GM11168 (cell line): ENCODE measurements at regions not wholly inside any gene's neighbourhood (a gene's known extent, or its start where the extent isn't known, plus 50 kb on each side); places are given as distances from the start of the nearest gene placed in this dataset.
"Not testable (repeated sequence)": the region's sequence is repeated elsewhere in the genome, so short reads cannot be mapped to it uniquely, and the experiment has no call there.

Source experiments
- in situ Hi-C: fragments of 300-500 bp; cut with MboI; formaldehyde crosslinking; loops from one replicate; pipeline ENCODE4 v1.12.0; 2022; ENCODE audit warnings: low sequenced_read_pairs; ENCODE audit not compliant: unreplicated experiment

GRCh38 chr15:21174761-21175160, 265.5 kb downstream of the POTEB3 start:
- in situ Hi-C loops, result loop anchor here (25.0 kb wide), 1 partner anchor 987 kb away; no protein-coding TSS in a partner anchor

GRCh38 chr15:21151203-21151966, 285.3 kb upstream of the POTEB2 start:
- in situ Hi-C loops, result not testable (repeated sequence)

DNA sequence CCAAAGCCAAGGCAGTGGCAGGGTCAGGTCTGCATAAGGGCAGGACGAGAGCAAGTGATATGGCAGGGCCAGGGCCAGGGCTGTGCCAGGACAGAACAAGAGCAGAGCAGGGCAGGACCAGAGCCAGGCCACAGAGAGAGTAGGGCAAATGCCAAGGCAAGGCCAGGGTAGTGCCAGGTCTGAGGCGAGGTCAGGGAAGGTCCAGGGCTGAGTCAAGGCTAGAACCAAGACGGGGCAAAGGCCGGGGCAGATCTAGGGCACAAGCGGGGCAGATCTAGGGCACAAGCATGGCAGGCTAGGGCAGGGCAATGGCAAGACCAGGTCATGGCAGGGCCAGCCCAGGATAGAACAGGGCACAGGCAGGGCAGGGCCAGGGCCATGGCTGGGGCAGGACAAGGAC, 282.0 kb upstream of the POTEB2 start:
- in situ Hi-C loops, result loop anchor here (25.0 kb wide), 1 partner anchor 811 kb away; no protein-coding TSS in a partner anchor

DNA sequence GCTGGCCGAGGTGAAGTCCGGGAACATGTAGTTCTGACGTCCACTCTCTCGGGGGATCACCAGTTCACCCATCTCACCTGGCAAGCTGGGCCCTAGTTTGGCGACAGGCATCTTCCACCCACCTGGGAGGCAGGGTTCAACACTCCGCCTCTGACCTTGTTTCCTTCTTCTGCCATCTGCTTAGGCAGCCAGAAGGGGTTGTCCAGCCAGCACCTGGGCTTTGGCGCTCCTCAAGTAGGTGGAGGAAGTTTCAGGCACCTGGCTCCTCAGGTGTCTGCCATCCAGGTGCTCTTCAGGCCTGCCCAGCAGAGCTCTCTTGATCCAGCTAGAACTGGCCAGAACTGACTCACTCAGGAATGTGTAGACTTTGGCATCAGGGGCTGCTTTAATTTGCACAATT, 267.8 kb upstream of the POTEB2 start:
- in situ Hi-C loops, result loop anchor here (25.0 kb wide), 1 partner anchor 797 kb away; no protein-coding TSS in a partner anchor

DNA sequence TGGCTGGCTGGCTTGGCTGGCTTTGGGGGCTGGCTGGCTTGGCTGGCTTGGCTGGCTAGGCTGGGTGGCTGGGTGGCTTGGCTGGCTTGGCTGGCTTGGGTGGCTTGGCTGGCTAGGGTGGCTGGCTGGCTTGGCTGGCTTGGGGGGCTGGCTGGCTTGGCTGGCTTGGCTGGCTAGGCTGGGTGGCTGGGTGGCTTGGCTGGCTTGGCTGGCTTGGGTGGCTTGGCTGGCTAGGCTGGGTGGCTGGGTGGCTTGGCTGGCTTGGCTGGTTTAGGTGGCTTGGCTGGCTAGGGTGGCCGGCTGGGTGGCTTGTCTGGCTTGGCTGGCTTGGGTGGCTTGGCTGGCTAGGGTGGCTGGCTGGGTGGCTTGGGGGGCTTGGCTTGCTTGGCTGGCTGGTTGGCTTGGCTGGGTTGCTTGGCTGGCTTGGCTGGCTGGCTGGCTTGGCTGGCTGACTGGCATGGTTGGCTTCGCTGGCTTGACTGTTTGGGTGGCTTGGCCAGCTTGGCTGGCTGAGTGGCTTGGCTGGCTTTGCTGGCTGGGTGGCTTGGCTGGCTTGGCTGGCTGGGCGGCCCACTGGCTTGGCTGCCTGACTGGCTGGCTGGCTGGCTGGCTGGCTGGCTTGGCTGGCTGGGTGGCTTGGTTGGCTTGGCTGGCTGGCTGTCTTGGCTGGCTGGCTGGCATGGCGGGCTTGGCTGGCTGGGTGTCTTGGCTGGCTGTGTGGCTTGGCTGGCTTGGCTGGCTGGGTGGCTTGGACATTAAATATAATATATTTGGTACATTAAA, 246.3 kb upstream of the POTEB2 start:
- in situ Hi-C loops, result not testable (repeated sequence)

- in situ Hi-C loops, result not testable (repeated sequence)
Observed at GRCh38 chr15:21111861-21112260, 245.7 kb upstream of the POTEB2 start.

GRCh38 chr15:21111172-21111571, 245.1 kb upstream of the POTEB2 start:
- in situ Hi-C loops, result not testable (repeated sequence)

- in situ Hi-C loops, result not testable (repeated sequence)
Observed at GRCh38 chr15:21110187-21110804, 244.2 kb upstream of the POTEB2 start.

GRCh38 chr15:21108384-21108783, 242.3 kb upstream of the POTEB2 start:
- in situ Hi-C loops, result not testable (repeated sequence)

GRCh38 chr15:21107399-21108381, 241.6 kb upstream of the POTEB2 start:
- in situ Hi-C loops, result not testable (repeated sequence)

- in situ Hi-C loops, result not testable (repeated sequence)
Observed at GRCh38 chr15:21096599-21096998, 230.5 kb upstream of the POTEB2 start.

- in situ Hi-C loops, result not testable (repeated sequence)
Observed at GRCh38 chr15:21079544-21079943, 213.4 kb upstream of the POTEB2 start.

DNA sequence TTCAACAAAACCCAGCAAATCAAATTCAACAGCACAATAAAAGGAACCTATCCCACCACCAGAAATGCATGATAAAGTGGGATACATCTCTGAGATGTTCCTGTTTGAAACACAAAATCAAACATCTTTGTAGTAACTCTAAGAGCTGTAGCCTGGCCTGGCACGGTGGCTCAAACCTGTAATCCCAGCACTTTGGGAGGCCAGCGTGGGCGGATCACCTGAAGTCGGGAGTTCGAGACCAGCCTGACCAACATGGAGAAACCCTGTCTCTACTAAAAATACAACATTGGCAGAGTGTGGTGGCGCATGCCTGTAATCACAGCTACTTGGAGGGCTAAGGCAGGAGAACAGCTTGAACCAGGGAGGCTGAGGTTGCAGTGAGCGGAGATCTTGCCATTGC, 202.8 kb upstream of the POTEB2 start:
- in situ Hi-C loops, result loop anchor here (25.0 kb wide), 1 partner anchor 1007 kb away; no protein-coding TSS in a partner anchor

DNA sequence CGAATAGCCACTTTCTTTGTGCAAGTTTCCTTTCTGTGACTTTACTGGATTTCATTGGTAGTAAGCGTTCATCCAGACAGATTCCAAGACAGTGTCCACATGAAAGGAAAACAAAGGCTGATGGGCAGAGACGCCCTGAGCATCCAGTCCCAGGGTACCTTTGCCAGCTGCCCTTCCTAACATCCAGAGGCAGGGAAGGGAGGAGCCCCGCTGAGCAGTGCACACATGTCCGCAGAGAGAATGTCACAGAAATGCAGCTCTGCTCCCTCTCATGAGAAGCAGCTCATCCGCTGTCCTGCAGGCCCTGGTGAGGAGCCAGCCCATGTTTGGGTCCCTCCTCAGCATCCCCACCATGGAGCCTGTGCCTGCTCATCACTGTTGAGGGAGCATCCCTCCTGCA, 197.4 kb upstream of the POTEB2 start:
- in situ Hi-C loops, result loop anchor here (25.0 kb wide), 1 partner anchor 1001 kb away; no protein-coding TSS in a partner anchor

DNA sequence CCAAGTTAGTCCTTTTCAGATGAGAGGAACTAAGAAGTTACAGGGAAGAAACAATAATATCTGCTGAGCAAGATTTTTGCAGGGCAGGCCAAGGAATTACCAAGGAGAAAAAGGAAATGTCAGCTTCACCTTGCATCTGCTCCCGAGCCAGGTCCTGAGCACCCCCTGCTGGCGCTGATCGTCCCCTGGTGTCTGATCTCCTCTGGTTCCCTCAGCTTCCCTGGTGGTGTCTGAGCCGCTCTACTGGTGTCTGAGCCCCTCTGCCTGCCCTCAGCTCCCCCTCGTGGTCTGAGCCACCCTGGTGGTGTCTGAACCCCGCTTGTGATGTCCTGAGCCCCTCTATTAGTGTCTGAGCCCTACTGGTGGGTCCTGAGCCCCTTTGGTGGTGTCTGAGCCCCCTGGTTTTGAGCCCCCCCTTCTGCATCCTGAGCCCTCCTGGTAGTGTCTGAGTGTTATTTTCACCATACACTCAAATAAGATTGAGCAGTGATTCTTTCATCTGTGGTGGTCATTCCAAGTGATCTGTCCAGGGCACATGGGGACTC, 196.6 kb upstream of the POTEB2 start:
- in situ Hi-C loops, result loop anchor here (25.0 kb wide), 1 partner anchor 1000 kb away; no protein-coding TSS in a partner anchor

- in situ Hi-C loops, result loop anchor here (25.0 kb wide), 1 partner anchor 990 kb away; no protein-coding TSS in a partner anchor
Observed at GRCh38 chr15:21051866-21052265, 185.8 kb upstream of the POTEB2 start.

DNA sequence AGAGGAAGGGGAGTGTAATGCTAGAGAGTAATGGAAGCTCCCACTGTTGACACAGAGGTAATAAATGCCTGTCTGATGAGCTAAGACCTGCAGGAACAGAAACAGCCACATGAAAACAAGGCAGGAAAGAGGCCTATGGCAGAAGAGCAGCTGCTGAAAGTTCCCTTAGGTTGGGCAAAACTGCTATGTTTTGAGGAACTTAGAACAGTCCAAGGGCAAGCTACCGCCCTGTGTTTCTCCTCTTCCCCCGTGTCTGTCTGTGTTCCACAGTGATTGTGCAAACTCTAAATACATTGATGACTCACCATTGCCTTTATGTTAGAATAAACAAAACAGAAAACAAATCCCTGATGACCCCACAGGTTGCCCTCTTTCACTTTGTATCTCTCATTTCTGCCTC, 165.6 kb upstream of the POTEB2 start:
- in situ Hi-C loops, result not testable (repeated sequence)

- in situ Hi-C loops, result not testable (repeated sequence)
Observed at GRCh38 chr15:21029001-21029400, 162.9 kb upstream of the POTEB2 start.

GRCh38 chr15:21027942-21028341, 161.8 kb upstream of the POTEB2 start:
- in situ Hi-C loops, result not testable (repeated sequence)
